WERI-Rb-1 (cell line): ENCODE measurements at regions not wholly inside any gene's neighbourhood (a gene's known extent, or its start where the extent isn't known, plus 50 kb on each side); places are given as distances from the start of the nearest gene placed in this dataset.
"Not testable (repeated sequence)": the region's sequence is repeated elsewhere in the genome, so short reads cannot be mapped to it uniquely, and the experiment has no call there.

Source experiments
- DNase-seq: peaks from one replicate; pipeline ENCODE4 v3.0.0-alpha.2; 2020
- H3K27ac ChIP-seq: fragments of 250-450 bp; sonication (Bioruptor Pico); 2 replicates; pipeline ENCODE4 v1.5.1; 2020; ENCODE audit warnings: mild to moderate bottlenecking, moderate library complexity
- H3K27me3 ChIP-seq: fragments of 250-450 bp; sonication (Bioruptor Pico); 2 replicates; pipeline ENCODE4 v1.5.1; 2021; ENCODE audit warnings: mild to moderate bottlenecking, low read depth, moderate library complexity; ENCODE audit not compliant: insufficient read depth, severe bottlenecking
- H3K36me3 ChIP-seq: fragments of 250-450 bp; sonication (Bioruptor Pico); 2 replicates; pipeline ENCODE4 v1.5.1; 2020; ENCODE audit warnings: mild to moderate bottlenecking, moderate library complexity
- H3K4me3 ChIP-seq: 2 replicates; pipeline ENCODE4 v1.5.1; 2011; ENCODE audit warnings: low read depth, mild to moderate bottlenecking, control low read depth, low read length
- H3K9me3 ChIP-seq: fragments of 250-450 bp; sonication (Bioruptor Pico); 2 replicates; pipeline ENCODE4 v1.5.1; 2021; ENCODE audit warnings: mild to moderate bottlenecking, moderate library complexity; ENCODE audit not compliant: severe bottlenecking
- CTCF ChIP-seq: IDR thresholded peaks from 2 replicates; pipeline ENCODE4 v1.5.1; 2011; ENCODE audit warnings: low read depth, mild to moderate bottlenecking, control low read depth, inconsistent platforms, low read length

- Histone ChIP-seq H3K27ac (no peak overlapping the region), H3K4me3 (no peak overlapping the region), H3K27me3 (no peaks in the 10 kb centered on the region), H3K9me3 (no peaks in the 10 kb centered on the region), H3K36me3 (no peaks in the 10 kb centered on the region)
- no peak for TF ChIP-seq CTCF
- DNase-seq, result no peak
Observed at GRCh38 chr3:166274351-166275023, 437.3 kb upstream of the BCHE start.

- no peak for TF ChIP-seq CTCF
- no peaks in the 10 kb centered on the region for H3K36me3 ChIP-seq
- H3K4me3 ChIP-seq, result no peak overlapping the region
- DNase-seq, result no peak
- H3K9me3 ChIP-seq, result no peaks in the 10 kb centered on the region
- no peak overlapping the region for H3K27ac ChIP-seq
- H3K27me3 ChIP-seq, result no peaks in the 10 kb centered on the region
Observed at GRCh38 chr3:166270429-166270828, 433.2 kb upstream of the BCHE start.

GRCh38 chr3:166265153-166265552 is 427.9 kb upstream of the BCHE start:
- DNase-seq, result no peak

GRCh38 chr3:166263460-166263859 is 426.2 kb upstream of the BCHE start:
- H3K36me3 ChIP-seq, result no peaks in the 10 kb centered on the region
- H3K27ac ChIP-seq, result no peak overlapping the region
- no peaks in the 10 kb centered on the region for H3K27me3 ChIP-seq
- DNase-seq, result no peak
- no peak for TF ChIP-seq CTCF
- H3K4me3 ChIP-seq, result no peak overlapping the region
- H3K9me3 ChIP-seq, result no peaks in the 10 kb centered on the region

More at GRCh38 chr3:166265153-166265552, 427.9 kb upstream of the BCHE start:
- Histone ChIP-seq H3K36me3 (no peaks in the 10 kb centered on the region), H3K27ac (no peak overlapping the region), H3K4me3 (no peak overlapping the region), H3K9me3 (no peaks in the 10 kb centered on the region), H3K27me3 (no peaks in the 10 kb centered on the region)
- TF ChIP-seq CTCF, result no peak

- DNase-seq, H3K9me3 ChIP-seq, H3K4me3 ChIP-seq, H3K36me3 ChIP-seq, H3K27ac ChIP-seq, H3K27me3 ChIP-seq: not testable (repeated sequence)
Observed at GRCh38 chr3:166258293-166258850, 421.1 kb upstream of the BCHE start.

GRCh38 chr3:166257715-166258114 is 420.5 kb upstream of the BCHE start:
- Histone ChIP-seq H3K36me3 (no peaks in the 10 kb centered on the region), H3K4me3 (no peak overlapping the region), H3K27me3 (no peaks in the 10 kb centered on the region), H3K9me3 (no peaks in the 10 kb centered on the region), H3K27ac (no peak overlapping the region)
- DNase-seq, result no peak
- no peak for TF ChIP-seq CTCF
